Naive B cell (primary cell): ENCODE measurements at regions not wholly inside any gene's neighbourhood (a gene's known extent, or its start where the extent isn't known, plus 50 kb on each side); places are given as distances from the start of the nearest gene placed in this dataset.
A peak's percentile ranks its signal among the peaks of the same experiment; 100 is the strongest.

Source experiments
- ATAC-seq, 2 donors: fragments of 150-1000 bp; cut with Tn5 transposase; 2 replicates each; pipeline ENCODE4 v1.10.0; 2021; ENCODE audit warnings: low read depth in 2 of 2, mild to moderate bottlenecking in 2 of 2, moderate library complexity in 2 of 2
- DNase-seq: peaks from one replicate; pipeline ENCODE4 v3.0.0; 2022
- H3K27ac Mint-ChIP-seq, 6 donors: one replicate each; pipeline ENCODE4 v1.8.0; 2020 to 2022; ENCODE audit warnings: mild to moderate bottlenecking in 6 of 6, mixed read lengths in 6 of 6, moderate library complexity in 5 of 6, inconsistent platforms in 2 of 6
- H3K27me3 Mint-ChIP-seq, 3 donors: one replicate each; pipeline ENCODE4 v1.8.0; 2021 to 2022; ENCODE audit warnings: mixed read lengths in 3 of 3, mild to moderate bottlenecking in 1 of 3
- H3K36me3 Mint-ChIP-seq, 2 donors: one replicate each; pipeline ENCODE4 v1.8.0; 2020 to 2022; ENCODE audit warnings: mixed read lengths in 2 of 2, inconsistent platforms in 1 of 2, mild to moderate bottlenecking in 1 of 2
- H3K4me1 Mint-ChIP-seq, 3 donors: one replicate each; pipeline ENCODE4 v1.8.0; 2020 to 2022; ENCODE audit warnings: mixed read lengths in 3 of 3, inconsistent platforms in 1 of 3, mild to moderate bottlenecking in 1 of 3, moderate library complexity in 1 of 3
- H3K4me3 Mint-ChIP-seq, 8 donors: one replicate each; pipeline ENCODE4 v1.8.0; 2020 to 2022; ENCODE audit warnings: mild to moderate bottlenecking in 8 of 8, mixed read lengths in 8 of 8, moderate library complexity in 8 of 8, inconsistent platforms in 2 of 8
- H3K9me3 Mint-ChIP-seq, 7 donors: one replicate each; pipeline ENCODE4 v1.8.0; 2020 to 2022; ENCODE audit warnings: mixed read lengths in 7 of 7, mild to moderate bottlenecking in 5 of 7, inconsistent platforms in 2 of 7, moderate library complexity in 1 of 7

DNA sequence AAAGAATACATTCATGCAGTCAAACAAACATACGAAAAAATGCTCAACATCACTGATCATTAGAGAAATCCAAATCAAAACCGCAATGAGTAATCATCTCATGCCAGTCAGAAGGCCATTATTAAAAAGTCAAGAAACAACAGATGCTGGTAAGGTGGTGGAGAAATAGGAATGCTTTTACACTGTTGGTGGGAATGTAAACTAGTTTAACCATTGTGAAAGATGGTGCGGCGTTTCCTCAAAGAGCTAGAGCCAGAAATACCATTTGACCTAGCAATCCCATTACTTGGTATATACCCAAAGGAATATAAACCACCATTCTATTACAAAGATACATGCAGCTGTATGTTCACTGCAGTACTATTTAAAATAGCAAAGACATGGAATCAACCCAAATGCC, 330.4 kb downstream of the EDEM1 start:
- no peak for DNase-seq
- no peaks in the 10 kb centered on the region for H3K4me1 Mint-ChIP-seq
- no peaks in the 10 kb centered on the region for H3K27me3 Mint-ChIP-seq
- no peak for ATAC-seq
- H3K9me3 Mint-ChIP-seq: peaks cover 5 to 41% (median 23%) of the 10 kb centered on the region in 7 donors
- no peak overlapping the region for H3K4me3 Mint-ChIP-seq
- H3K27ac Mint-ChIP-seq: no peak overlapping the region
- H3K36me3 Mint-ChIP-seq: peaks cover 0 to 9% of the 10 kb centered on the region in 2 donors

DNA sequence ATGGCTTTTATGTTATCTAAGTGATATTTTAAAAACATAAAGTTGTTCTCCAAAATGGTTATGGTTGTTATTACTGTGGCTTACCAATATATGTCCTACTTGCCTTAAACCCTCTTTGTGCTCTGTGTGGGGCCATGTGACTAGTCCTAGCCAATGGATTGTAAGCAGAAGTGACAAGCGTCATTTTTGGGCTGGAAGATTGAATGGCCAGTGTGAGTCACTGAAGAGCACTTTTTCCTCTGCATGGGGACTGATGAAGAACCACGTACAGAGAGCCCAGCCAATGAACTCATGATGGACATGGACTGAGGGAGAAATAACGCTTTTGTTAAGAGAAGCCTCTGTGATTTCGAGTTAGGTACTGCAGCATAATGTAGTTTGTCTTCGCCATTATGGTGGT, 332.7 kb downstream of the EDEM1 start:
- H3K36me3 Mint-ChIP-seq: no peaks in the 10 kb centered on the region
- no peak for ATAC-seq
- peaks cover 0 to 21% (median 7%) of the 10 kb centered on the region in 7 donors for H3K9me3 Mint-ChIP-seq
- H3K4me3 Mint-ChIP-seq: no peak overlapping the region
- no peak overlapping the region for H3K27ac Mint-ChIP-seq
- no peaks in the 10 kb centered on the region for H3K27me3 Mint-ChIP-seq
- no peak for DNase-seq
- no peaks in the 10 kb centered on the region for H3K4me1 Mint-ChIP-seq

DNA sequence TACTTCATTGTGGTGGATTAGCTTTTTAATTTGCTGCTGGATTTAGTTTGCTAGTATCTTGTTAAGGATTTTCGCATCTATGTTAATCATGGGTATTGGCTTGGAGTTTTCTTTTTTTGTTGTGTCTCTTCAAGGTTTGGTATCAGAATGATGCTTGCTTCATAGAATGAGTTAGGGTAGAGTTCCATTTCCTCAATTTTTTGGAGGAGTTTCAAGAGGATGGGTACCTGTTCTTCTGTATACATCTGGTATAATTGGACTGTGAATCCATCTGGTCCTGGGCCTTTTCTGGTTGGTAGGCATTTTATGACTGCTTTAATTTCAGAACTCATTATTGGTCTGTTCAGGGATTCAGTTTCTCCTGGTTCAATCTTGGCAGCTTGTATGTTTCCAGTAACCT, 335.6 kb downstream of the EDEM1 start:
- no peaks in the 10 kb centered on the region for H3K27me3 Mint-ChIP-seq
- no peak overlapping the region for H3K27ac Mint-ChIP-seq
- no peaks in the 10 kb centered on the region for H3K36me3 Mint-ChIP-seq
- ATAC-seq: no peak
- H3K4me3 Mint-ChIP-seq: no peak overlapping the region
- H3K9me3 Mint-ChIP-seq: peaks cover 0 to 11% (median 4%) of the 10 kb centered on the region in 7 donors
- no peaks in the 10 kb centered on the region for H3K4me1 Mint-ChIP-seq
- no peak for DNase-seq

DNA sequence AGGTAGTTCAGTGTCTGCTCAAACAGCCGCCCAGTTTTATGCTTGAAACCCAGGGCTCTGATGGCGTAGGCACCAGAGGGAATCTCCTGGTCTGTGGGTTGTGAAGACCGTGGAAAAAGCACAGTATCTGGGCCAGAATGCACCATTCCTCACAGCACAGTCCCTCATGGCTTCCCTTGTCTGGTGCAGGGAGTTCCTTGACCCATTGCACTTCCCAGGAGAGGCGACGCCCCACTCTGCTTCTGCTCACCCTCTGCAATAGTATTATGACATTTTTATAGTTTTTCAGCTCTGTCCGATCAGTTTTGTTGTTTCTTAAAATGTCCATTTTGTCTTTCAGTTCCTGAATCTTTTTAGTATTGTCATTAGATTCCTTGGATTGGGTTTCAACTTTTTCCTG, 343.5 kb downstream of the EDEM1 start:
- DNase-seq (no peak), ATAC-seq (no peak)
- H3K4me3 Mint-ChIP-seq: no peak overlapping the region
- H3K4me1 Mint-ChIP-seq: no peaks in the 10 kb centered on the region
- no peak overlapping the region for H3K27ac Mint-ChIP-seq
- peaks cover 0 to 6% (median 0%) of the 10 kb centered on the region in 3 donors for H3K27me3 Mint-ChIP-seq
- H3K36me3 Mint-ChIP-seq: no peaks in the 10 kb centered on the region
- peaks cover 0 to 9% (median 6%) of the 10 kb centered on the region in 7 donors for H3K9me3 Mint-ChIP-seq

DNA sequence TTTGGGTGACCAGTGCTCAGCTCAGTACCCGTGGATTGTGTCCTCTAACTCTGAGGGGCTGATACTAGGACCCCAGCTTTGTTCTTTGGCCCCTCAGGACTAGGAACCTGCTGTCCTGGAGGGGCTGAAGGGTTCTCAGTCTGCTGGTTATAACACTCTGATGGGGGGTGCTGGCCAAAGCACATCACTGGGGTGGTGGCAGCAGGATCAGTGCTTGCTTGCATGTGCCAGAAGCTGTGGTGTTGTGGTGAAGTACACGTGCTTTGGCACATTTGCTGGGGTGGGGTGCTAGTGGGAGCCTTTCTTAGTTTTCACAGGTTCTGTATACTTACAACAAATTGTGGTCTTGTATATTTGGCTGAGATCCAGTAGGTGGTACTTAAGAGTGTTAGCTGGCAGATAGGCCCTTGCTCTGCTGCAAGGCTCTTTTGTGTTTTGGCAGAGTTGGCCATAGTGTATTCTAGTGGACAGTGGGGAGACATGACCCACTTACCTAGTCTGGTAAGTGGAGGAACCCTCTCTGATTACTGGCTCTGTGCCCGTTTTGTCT, 344.3 kb downstream of the EDEM1 start:
- Mint-ChIP-seq H3K27ac (peak overlapping the region in 1 of 6 donors; percentile 20), H3K36me3 (no peaks in the 10 kb centered on the region), H3K27me3 (peaks cover 0 to 6% (median 0%) of the 10 kb centered on the region in 3 donors), H3K4me1 (no peaks in the 10 kb centered on the region), H3K4me3 (no peak overlapping the region), H3K9me3 (peaks cover 0 to 9% (median 6%) of the 10 kb centered on the region in 7 donors)
- no peak for DNase-seq
- ATAC-seq: no peak

DNA sequence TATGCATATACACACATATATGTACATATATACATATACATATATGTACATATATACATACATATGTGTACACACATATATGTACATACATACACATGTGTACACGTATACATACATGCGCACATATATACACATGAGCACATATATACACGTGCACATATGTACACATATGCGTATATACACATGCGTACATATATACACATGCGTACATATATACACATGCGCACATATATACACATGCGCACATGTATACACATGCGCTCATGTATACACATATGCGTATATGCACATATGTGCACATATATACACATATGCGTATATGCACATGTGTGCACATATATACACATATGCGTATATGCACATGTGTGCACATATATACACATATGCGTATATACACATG, 353.0 kb downstream of the EDEM1 start:
- no peaks in the 10 kb centered on the region for H3K4me1 Mint-ChIP-seq
- H3K9me3 Mint-ChIP-seq: peaks cover 11 to 28% (median 21%) of the 10 kb centered on the region in 7 donors
- ATAC-seq: no peak
- H3K36me3 Mint-ChIP-seq: peaks cover 4 to 15% of the 10 kb centered on the region in 2 donors
- no peak overlapping the region for H3K27ac Mint-ChIP-seq
- DNase-seq: no peak
- no peaks in the 10 kb centered on the region for H3K27me3 Mint-ChIP-seq
- H3K4me3 Mint-ChIP-seq: no peak overlapping the region

DNA sequence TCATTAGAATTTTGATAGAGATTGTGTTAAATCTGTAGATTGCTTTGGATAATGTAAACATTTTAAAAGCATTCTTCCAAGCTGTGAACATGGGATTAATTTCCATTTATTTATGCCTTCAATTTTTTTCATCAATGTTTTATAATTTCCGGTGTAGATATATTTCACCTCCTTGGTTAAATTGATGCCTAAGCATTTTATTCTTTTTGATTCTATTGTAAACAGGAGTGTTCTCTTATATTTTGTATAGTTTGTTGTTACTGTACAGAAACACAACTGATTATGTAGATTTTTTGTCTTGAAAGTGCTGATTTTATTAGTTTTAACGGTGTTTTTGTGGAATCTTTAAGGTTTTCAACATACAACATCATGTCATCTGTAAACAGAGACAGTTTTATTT, 355.0 kb downstream of the EDEM1 start:
- H3K4me3 Mint-ChIP-seq: no peak overlapping the region
- H3K9me3 Mint-ChIP-seq: peaks cover 16 to 46% (median 36%) of the 10 kb centered on the region in 7 donors
- no peaks in the 10 kb centered on the region for H3K27me3 Mint-ChIP-seq
- H3K27ac Mint-ChIP-seq: no peak overlapping the region
- peaks cover 4 to 26% of the 10 kb centered on the region in 2 donors for H3K36me3 Mint-ChIP-seq
- no peak for DNase-seq
- ATAC-seq: no peak
- no peaks in the 10 kb centered on the region for H3K4me1 Mint-ChIP-seq

DNA sequence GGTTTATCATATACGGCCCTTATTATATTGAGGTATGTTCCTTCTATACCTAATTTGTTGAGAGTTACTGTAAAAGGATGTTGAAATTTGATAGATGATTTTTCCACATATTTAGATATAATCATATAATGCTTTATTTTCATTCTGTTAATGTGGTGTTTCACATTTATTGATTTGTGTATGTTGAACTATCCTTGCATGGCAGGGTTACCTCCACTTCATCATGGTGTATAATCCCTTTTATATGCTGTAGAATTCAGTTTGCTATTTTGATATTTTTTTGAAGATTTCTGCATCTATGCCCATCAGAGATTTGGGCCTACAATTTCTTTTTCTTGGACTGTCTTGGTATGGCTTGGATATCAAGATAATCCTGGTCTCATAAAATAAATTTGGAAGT, 355.5 kb downstream of the EDEM1 start:
- H3K4me3 Mint-ChIP-seq: no peak overlapping the region
- no peaks in the 10 kb centered on the region for H3K27me3 Mint-ChIP-seq
- H3K4me1 Mint-ChIP-seq: no peaks in the 10 kb centered on the region
- H3K9me3 Mint-ChIP-seq: peaks cover 16 to 46% (median 36%) of the 10 kb centered on the region in 7 donors
- peaks cover 4 to 26% of the 10 kb centered on the region in 2 donors for H3K36me3 Mint-ChIP-seq
- ATAC-seq: no peak
- H3K27ac Mint-ChIP-seq: no peak overlapping the region
- DNase-seq: no peak

DNA sequence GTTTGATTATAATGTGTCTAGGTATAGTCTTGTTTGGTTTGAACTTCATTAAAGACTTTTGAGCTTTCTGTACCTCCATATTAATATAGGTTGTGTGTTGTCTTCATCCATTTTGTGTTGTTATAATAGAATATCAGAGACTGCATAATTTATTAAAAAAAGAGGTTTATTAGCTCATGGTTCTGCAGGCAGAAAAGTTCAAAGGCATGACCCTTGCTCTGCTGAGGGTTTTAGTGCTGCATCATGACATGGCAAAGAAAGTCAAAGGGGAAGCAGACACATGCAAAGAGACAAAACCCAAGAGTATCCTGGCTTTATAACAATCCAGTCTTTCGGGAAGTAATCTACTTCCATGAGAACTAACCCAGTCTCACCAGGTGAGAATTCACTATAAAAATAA, 358.2 kb downstream of the EDEM1 start:
- Mint-ChIP-seq H3K9me3 (peaks cover 16 to 46% (median 39%) of the 10 kb centered on the region in 7 donors), H3K36me3 (peaks cover 4 to 26% of the 10 kb centered on the region in 2 donors), H3K4me1 (no peaks in the 10 kb centered on the region), H3K4me3 (no peak overlapping the region), H3K27ac (no peak overlapping the region), H3K27me3 (no peaks in the 10 kb centered on the region)
- no peak for DNase-seq
- ATAC-seq: no peak

DNA sequence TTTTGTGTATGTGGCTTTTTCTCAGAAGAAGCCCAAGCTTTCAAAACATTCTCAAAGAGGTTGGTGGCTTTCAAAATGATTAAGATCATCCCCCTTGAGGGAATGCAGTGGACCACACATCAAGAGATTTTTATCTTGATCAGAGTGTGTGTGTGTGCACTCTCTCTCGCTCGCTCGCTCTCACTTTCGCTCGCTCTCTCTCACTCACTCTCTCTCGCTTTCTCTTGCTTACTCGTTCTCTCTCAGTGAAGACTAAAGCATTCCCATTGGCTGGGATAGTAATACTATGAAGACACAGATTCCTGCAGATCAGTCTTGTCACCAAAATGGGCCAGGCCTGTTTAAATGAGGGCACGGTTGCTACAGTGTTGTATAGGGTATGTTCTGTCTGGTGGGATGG, 365.7 kb downstream of the EDEM1 start:
- H3K4me3 Mint-ChIP-seq: no peak overlapping the region
- peaks cover 0 to 5% (median 0%) of the 10 kb centered on the region in 7 donors for H3K9me3 Mint-ChIP-seq
- H3K27ac Mint-ChIP-seq: no peak overlapping the region
- H3K27me3 Mint-ChIP-seq: no peaks in the 10 kb centered on the region
- DNase-seq: no peak
- H3K36me3 Mint-ChIP-seq: no peaks in the 10 kb centered on the region
- ATAC-seq: no peak
- H3K4me1 Mint-ChIP-seq: no peaks in the 10 kb centered on the region

DNA sequence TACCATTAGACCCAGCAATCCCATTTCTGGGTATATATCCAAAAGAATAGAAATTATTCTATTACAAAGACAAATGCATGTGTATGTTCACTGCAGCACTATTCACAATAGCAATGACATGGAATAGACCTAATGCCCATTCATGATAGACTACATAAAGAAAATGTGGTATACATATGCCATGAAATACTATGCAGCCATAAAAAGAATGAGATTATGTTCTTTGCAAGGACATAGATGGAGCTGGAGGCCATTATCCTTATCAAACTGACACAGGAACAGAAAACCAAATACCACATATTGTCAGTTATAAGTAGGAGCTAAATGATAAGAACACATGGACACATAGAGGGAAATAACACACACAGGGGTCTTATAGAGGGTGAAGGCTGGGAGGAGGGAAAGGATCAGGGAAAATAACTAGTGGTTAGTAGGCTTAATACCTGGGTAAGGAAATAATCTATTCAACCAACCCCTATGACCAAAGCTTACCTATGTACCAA, 366.8 kb downstream of the EDEM1 start:
- no peaks in the 10 kb centered on the region for H3K4me1 Mint-ChIP-seq
- H3K27ac Mint-ChIP-seq: no peak overlapping the region
- H3K36me3 Mint-ChIP-seq: no peaks in the 10 kb centered on the region
- no peaks in the 10 kb centered on the region for H3K9me3 Mint-ChIP-seq
- no peaks in the 10 kb centered on the region for H3K27me3 Mint-ChIP-seq
- no peak overlapping the region for H3K4me3 Mint-ChIP-seq
- DNase-seq: no peak
- no peak for ATAC-seq

DNA sequence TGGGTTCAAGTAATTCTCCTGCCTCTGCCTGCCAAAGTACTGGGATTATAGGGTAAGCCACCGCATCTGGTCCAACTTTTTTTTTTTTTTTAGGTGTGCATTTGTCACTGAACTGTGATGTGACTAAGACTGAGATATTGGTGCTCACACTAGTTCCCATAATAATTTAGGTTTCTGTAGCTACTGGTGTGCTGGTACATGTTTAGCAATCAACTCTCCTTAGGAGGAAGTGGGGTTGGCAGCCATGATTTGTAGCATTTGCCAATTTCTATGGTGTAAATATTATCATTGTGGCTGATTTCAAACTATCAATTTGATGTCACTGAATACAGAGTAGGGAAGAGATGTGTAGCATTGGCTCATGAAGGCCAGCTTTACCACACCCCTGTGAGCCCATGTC, 372.7 kb downstream of the EDEM1 start:
- Mint-ChIP-seq H3K27me3 (peaks cover 0 to 7% (median 0%) of the 10 kb centered on the region in 3 donors), H3K36me3 (no peaks in the 10 kb centered on the region), H3K4me3 (no peak overlapping the region), H3K27ac (no peak overlapping the region), H3K9me3 (no peaks in the 10 kb centered on the region), H3K4me1 (no peaks in the 10 kb centered on the region)
- no peak for DNase-seq
- no peak for ATAC-seq

DNA sequence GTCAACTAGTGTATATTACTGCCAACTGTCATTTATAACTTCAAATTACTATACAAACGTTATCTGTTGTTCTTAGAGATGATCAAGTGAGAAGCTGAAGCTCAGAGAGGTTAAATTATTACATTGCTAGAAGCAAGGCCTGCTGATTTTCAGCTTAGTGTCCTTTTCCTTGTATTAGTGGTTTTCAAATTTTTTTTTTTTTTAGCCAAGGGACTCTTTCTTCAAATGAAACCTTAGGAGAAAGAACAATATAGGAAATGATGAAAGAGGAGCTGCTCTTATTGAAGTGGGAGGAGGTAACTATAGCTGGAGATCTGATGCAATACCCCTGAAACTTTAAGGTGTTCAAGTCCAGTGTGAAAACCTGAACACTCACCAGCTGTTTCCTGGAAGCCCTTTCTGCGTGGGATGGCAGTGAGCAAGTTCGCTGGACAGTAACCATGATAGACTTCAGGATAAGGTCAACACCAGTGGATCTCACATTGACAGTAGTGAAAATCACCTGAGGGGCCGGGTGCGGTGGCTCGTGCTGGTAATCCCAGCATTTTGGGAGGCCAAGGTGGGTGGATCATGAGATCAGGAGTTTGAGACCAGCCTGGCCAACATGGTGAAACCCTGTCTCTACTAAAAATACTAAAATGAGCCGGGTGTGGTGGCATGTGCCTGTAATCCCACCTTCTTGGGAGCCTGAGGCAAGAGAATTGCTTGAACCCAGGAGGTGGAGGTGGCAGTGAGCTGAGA, 376.2 kb downstream of the EDEM1 start:
- DNase-seq: no peak
- no peaks in the 10 kb centered on the region for H3K36me3 Mint-ChIP-seq
- H3K27me3 Mint-ChIP-seq: peaks cover 0 to 7% (median 0%) of the 10 kb centered on the region in 3 donors
- no peak for ATAC-seq
- H3K9me3 Mint-ChIP-seq: peaks cover 0 to 4% (median 0%) of the 10 kb centered on the region in 7 donors
- H3K27ac Mint-ChIP-seq: no peak overlapping the region
- H3K4me3 Mint-ChIP-seq: no peak overlapping the region
- no peaks in the 10 kb centered on the region for H3K4me1 Mint-ChIP-seq

DNA sequence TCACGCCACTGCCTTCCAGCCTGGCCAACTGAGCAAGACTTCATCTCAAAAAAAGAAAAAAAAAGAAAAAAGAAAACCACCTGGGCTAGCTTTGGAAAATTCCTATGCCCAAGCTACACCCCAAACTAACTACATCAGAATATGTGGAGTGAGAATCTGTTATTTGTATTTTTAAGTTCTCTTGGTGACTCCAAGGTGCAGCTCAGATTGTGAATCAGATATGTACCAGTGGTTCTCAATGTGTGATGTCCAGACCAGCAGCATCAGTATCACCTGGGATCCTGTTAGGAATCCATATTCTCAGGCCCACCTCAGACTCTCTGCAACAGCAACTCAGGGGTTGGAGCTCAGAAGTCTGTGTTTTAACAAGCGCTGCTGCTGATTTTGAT, 376.8 kb downstream of the EDEM1 start:
- H3K27me3 Mint-ChIP-seq: peaks cover 0 to 7% (median 0%) of the 10 kb centered on the region in 3 donors
- peaks cover 0 to 4% (median 0%) of the 10 kb centered on the region in 7 donors for H3K9me3 Mint-ChIP-seq
- ATAC-seq (no peak), DNase-seq (no peak)
- no peak overlapping the region for H3K4me3 Mint-ChIP-seq
- no peaks in the 10 kb centered on the region for H3K4me1 Mint-ChIP-seq
- H3K27ac Mint-ChIP-seq: no peak overlapping the region
- no peaks in the 10 kb centered on the region for H3K36me3 Mint-ChIP-seq
